HG03175 (cell line): ENCODE measurements at regions not wholly inside any gene's neighbourhood (a gene's known extent, or its start where the extent isn't known, plus 50 kb on each side); places are given as distances from the start of the nearest gene placed in this dataset.
"Not testable (repeated sequence)": the region's sequence is repeated elsewhere in the genome, so short reads cannot be mapped to it uniquely, and the experiment has no call there.

Experiments
- ATAC-seq: cut with Tn5 transposase; IDR thresholded peaks from one replicate; pipeline ENCODE4 v1.9.1; 2021; ENCODE audit warnings: mild to moderate bottlenecking, moderate library complexity; ENCODE audit not compliant: unreplicated experiment

GRCh38 chr4:158313566-158313965 lies 103.3 kb downstream of the TMEM144 start:
- no peak for ATAC-seq

GRCh38 chr4:158314756-158315487 lies 104.6 kb downstream of the TMEM144 start:
- no peak for ATAC-seq

GRCh38 chr4:158315706-158316105 lies 105.4 kb downstream of the TMEM144 start:
- ATAC-seq, result no peak

GRCh38 chr4:158316264-158316663 lies 106.0 kb downstream of the TMEM144 start:
- ATAC-seq, result peak; percentile 57

GRCh38 chr4:158319880-158320279 lies 109.6 kb downstream of the TMEM144 start:
- ATAC-seq, result no peak

- no peak for ATAC-seq
Observed at GRCh38 chr4:158322109-158322508, 111.8 kb downstream of the TMEM144 start.

- ATAC-seq, result no peak
Observed at GRCh38 chr4:158327525-158327924, 117.2 kb downstream of the TMEM144 start.

- no peak for ATAC-seq
Observed at GRCh38 chr4:158331863-158332262, 121.6 kb downstream of the TMEM144 start.

- ATAC-seq, result no peak
Observed at GRCh38 chr4:158333820-158334219, 123.5 kb downstream of the TMEM144 start.

GRCh38 chr4:158341896-158342295 lies 131.6 kb downstream of the TMEM144 start:
- ATAC-seq, result no peak

GRCh38 chr4:158346576-158346975 lies 136.3 kb downstream of the TMEM144 start:
- ATAC-seq, result no peak

- no peak for ATAC-seq
Observed at GRCh38 chr4:158347556-158347955, 137.3 kb downstream of the TMEM144 start.

- ATAC-seq, result no peak
Observed at GRCh38 chr4:158350161-158350560, 139.9 kb downstream of the TMEM144 start.

GRCh38 chr4:158353541-158354304 lies 143.4 kb downstream of the TMEM144 start:
- no peak for ATAC-seq

- no peak for ATAC-seq
Observed at GRCh38 chr4:158356301-158356700, 146.0 kb downstream of the TMEM144 start.

GRCh38 chr4:158367932-158368441 lies 153.7 kb upstream of the RXFP1 start:
- not testable (repeated sequence) for ATAC-seq

- ATAC-seq, result no peak
Observed at GRCh38 chr4:158371158-158371557, 150.5 kb upstream of the RXFP1 start.

- no peak for ATAC-seq
Observed at GRCh38 chr4:158374318-158374717, 147.4 kb upstream of the RXFP1 start.

GRCh38 chr4:158376106-158376840 lies 145.4 kb upstream of the RXFP1 start:
- no peak for ATAC-seq

GRCh38 chr4:158384414-158384813 lies 137.3 kb upstream of the RXFP1 start:
- ATAC-seq, result no peak

- ATAC-seq, result no peak
Observed at GRCh38 chr4:158395343-158395742, 126.3 kb upstream of the RXFP1 start.
